CD14-positive monocyte (primary cell): ENCODE measurements at regions not wholly inside any gene's neighbourhood (a gene's known extent, or its start where the extent isn't known, plus 50 kb on each side); places are given as distances from the start of the nearest gene placed in this dataset.

Source experiments
- DNase-seq, 3 donors: peaks; one replicate each; pipeline ENCODE4 v3.0.0-alpha.2; 2011 to 2022
- H2AFZ ChIP-seq: 2 replicates; pipeline ENCODE4 v1.6.0; 2012; ENCODE audit warnings: mild to moderate bottlenecking, low read depth, low read length, inconsistent platforms; ENCODE audit not compliant: insufficient read depth, poor library complexity, severe bottlenecking
- H3K27ac ChIP-seq, 2 donors: 1 replicate in 1 of 2; 2 replicates in 1 of 2; pipeline ENCODE4 v1.5.1; 2012 to 2013; ENCODE audit warnings: low read length in 2 of 2, control low read depth in 1 of 2, inconsistent platforms in 1 of 2, low read depth in 1 of 2, mild to moderate bottlenecking in 1 of 2
- H3K27me3 ChIP-seq, 2 donors: one replicate each; pipeline versions ENCODE4 v1.6.0 to v1.6.1; 2011 to 2013; ENCODE audit warnings: low read length in 2 of 2; ENCODE audit not compliant: control insufficient read depth in 2 of 2, insufficient read depth in 2 of 2
- H3K36me3 ChIP-seq, 2 donors: replicated peaks in 1 of 2; 1 replicate in 1 of 2; 2 replicates in 1 of 2; pipeline versions ENCODE4 v1.5.1 to v1.6.1; 2012 to 2013; ENCODE audit warnings: low read length in 2 of 2, control low read depth in 1 of 2, inconsistent platforms in 1 of 2, mild to moderate bottlenecking in 1 of 2; ENCODE audit not compliant: insufficient read depth in 2 of 2, control insufficient read depth in 1 of 2
- H3K4me1 ChIP-seq, 2 donors: 1 replicate in 1 of 2; 2 replicates in 1 of 2; pipeline versions ENCODE4 v1.5.1 to v1.6.1; 2012 to 2013; ENCODE audit warnings: low read length in 2 of 2, control low read depth in 1 of 2, inconsistent platforms in 1 of 2, mild to moderate bottlenecking in 1 of 2, moderate library complexity in 1 of 2; ENCODE audit not compliant: insufficient read depth in 2 of 2, control insufficient read depth in 1 of 2
- H3K4me2 ChIP-seq: replicated peaks from 2 replicates; pipeline ENCODE3; 2012; ENCODE audit warnings: low read length, moderate library complexity, mild to moderate bottlenecking; ENCODE audit not compliant: poor library complexity, severe bottlenecking; ENCODE audit errors: extremely low read depth
- H3K4me3 ChIP-seq, 3 experiments: fragments of 200-600 bp in 1 of 3; sonication (generic) in 1 of 3; replicated peaks in 1 of 3; 1 replicate in 2 of 3; 2 replicates in 1 of 3; pipeline ENCODE4 v1.5.1; 2011 to 2013; ENCODE audit warnings: low read length in 3 of 3, mild to moderate bottlenecking in 3 of 3, control low read depth in 2 of 3, low read depth in 2 of 3, inconsistent platforms in 1 of 3, moderate library complexity in 1 of 3
- H3K79me2 ChIP-seq: 2 replicates; pipeline ENCODE4 v1.6.0; 2012; ENCODE audit warnings: mild to moderate bottlenecking, control low read depth, inconsistent platforms, low read length, moderate library complexity; ENCODE audit not compliant: insufficient read depth
- H3K9ac ChIP-seq: 2 replicates; pipeline ENCODE4 v1.6.0; 2017; ENCODE audit warnings: low read length, mild to moderate bottlenecking; ENCODE audit not compliant: insufficient read depth, poor library complexity, severe bottlenecking
- H3K9me3 ChIP-seq, 2 donors: replicated peaks in 1 of 2; 1 replicate in 1 of 2; 2 replicates in 1 of 2; pipeline versions ENCODE4 v1.5.1 to v1.6.1; 2012 to 2013; ENCODE audit warnings: low read length in 2 of 2, control low read depth in 1 of 2; ENCODE audit not compliant: control insufficient read depth in 1 of 2, insufficient read depth in 1 of 2
- H4K20me1 ChIP-seq: 2 replicates; pipeline ENCODE4 v1.6.0; 2012; ENCODE audit warnings: mild to moderate bottlenecking, low read length, control low read depth, moderate library complexity; ENCODE audit not compliant: insufficient read depth
- H3K27ac Mint-ChIP-seq, 7 donors: one replicate each; pipeline ENCODE4 v1.8.0; 2020; ENCODE audit warnings: mild to moderate bottlenecking in 7 of 7, mixed read lengths in 7 of 7, moderate library complexity in 6 of 7, inconsistent platforms in 2 of 7
- H3K27me3 Mint-ChIP-seq, 3 donors: one replicate each; pipeline ENCODE4 v1.8.0; 2021 to 2022; ENCODE audit warnings: low read depth in 3 of 3, mild to moderate bottlenecking in 3 of 3, mixed read lengths in 3 of 3, moderate library complexity in 3 of 3, inconsistent platforms in 1 of 3
- H3K36me3 Mint-ChIP-seq, 2 donors: one replicate each; pipeline ENCODE4 v1.8.0; 2020; ENCODE audit warnings: mixed read lengths in 2 of 2, inconsistent platforms in 1 of 2, mild to moderate bottlenecking in 1 of 2
- H3K4me1 Mint-ChIP-seq: one replicate; pipeline ENCODE4 v1.8.0; 2020; ENCODE audit warnings: mild to moderate bottlenecking, mixed read lengths
- H3K4me3 Mint-ChIP-seq, 2 donors: one replicate each; pipeline ENCODE4 v1.8.0; 2020; ENCODE audit warnings: mild to moderate bottlenecking in 2 of 2, mixed read lengths in 2 of 2, moderate library complexity in 1 of 2
- H3K9me3 Mint-ChIP-seq, 7 donors: one replicate each; pipeline ENCODE4 v1.8.0; 2020 to 2022; ENCODE audit warnings: mixed read lengths in 7 of 7, mild to moderate bottlenecking in 6 of 7, moderate library complexity in 6 of 7, inconsistent platforms in 2 of 7
- WGBS: methylation state at CpG from one replicate; pipeline ENCODE4 v1.1.5; 2013; ENCODE audit warnings: missing lambda C conversion rate; ENCODE audit not compliant: insufficient coverage; 5-methylcytosine and 5-hydroxymethylcytosine counted together
- intact Hi-C, 2 donors: fragments of 100-400 bp; cut with micrococcal nuclease; formaldehyde crosslinking; loops; one replicate each; pipeline versions ENCODE4 v1.15.0 to v1.15.1; 2023
- TF ChIP-seq, protein P1 (sequence below): fragments of 200-600 bp; IDR thresholded peaks from one replicate; pipeline ENCODE4 v1.8.0; 2022; ENCODE audit warnings: antibody characterized with exemption, mild to moderate bottlenecking

DNA sequence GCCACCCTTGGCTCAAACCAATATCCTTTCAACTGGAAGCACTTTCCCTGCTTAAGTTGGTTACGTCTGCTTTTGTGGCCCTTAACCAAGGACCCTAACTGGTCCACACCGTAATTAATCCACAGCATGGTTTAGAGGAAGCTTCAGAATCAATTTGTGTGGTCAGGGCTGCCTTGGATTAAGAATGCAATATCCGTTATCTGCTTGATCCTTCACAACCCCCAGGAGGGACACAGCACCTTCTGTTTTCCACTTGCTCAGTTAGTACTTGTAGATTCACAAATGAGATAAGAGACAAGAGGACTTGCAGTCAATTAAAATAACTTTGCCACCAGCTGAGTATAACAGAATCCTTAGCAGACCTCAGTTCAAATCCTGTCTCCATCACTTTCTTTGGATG lies 56.9 kb upstream of the LRP8 start:
- TF ChIP-seq, protein P1, sequence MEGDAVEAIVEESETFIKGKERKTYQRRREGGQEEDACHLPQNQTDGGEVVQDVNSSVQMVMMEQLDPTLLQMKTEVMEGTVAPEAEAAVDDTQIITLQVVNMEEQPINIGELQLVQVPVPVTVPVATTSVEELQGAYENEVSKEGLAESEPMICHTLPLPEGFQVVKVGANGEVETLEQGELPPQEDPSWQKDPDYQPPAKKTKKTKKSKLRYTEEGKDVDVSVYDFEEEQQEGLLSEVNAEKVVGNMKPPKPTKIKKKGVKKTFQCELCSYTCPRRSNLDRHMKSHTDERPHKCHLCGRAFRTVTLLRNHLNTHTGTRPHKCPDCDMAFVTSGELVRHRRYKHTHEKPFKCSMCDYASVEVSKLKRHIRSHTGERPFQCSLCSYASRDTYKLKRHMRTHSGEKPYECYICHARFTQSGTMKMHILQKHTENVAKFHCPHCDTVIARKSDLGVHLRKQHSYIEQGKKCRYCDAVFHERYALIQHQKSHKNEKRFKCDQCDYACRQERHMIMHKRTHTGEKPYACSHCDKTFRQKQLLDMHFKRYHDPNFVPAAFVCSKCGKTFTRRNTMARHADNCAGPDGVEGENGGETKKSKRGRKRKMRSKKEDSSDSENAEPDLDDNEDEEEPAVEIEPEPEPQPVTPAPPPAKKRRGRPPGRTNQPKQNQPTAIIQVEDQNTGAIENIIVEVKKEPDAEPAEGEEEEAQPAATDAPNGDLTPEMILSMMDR, result no peak
- no peaks in the 10 kb centered on the region for H3K36me3 ChIP-seq
- Mint-ChIP-seq H3K9me3 (peaks cover 0 to 11% (median 3%) of the 10 kb centered on the region in 7 donors), H3K4me3 (no peak overlapping the region), H3K27me3 (peaks cover 4 to 16% (median 7%) of the 10 kb centered on the region in 3 donors), H3K27ac (peak overlapping the region in 1 of 7 donors; percentile 10), H3K4me1 (peaks cover 1% of the 10 kb centered on the region), H3K36me3 (no peaks in the 10 kb centered on the region)
- no peaks in the 10 kb centered on the region for H4K20me1 ChIP-seq
- intact Hi-C loops, result loop anchor here in 1 of 2 donors (5.0 kb wide), 1 partner anchor 92 kb away; no protein-coding TSS in a partner anchor
- no CpG with 5 or more reads among the region's 3 CpGs for WGBS
- no peak overlapping the region for H3K9ac ChIP-seq
- H3K4me3 ChIP-seq, result no peak overlapping the region
- peaks cover 0 to 4% of the 10 kb centered on the region in 2 donors for H3K9me3 ChIP-seq
- H3K4me2 ChIP-seq, result no peak overlapping the region
- H3K4me1 ChIP-seq, result peaks cover 2 to 4% of the 10 kb centered on the region in 2 donors
- H3K27me3 ChIP-seq, result no peaks in the 10 kb centered on the region
- no peak for DNase-seq
- no peak overlapping the region for H2AFZ ChIP-seq
- no peaks in the 10 kb centered on the region for H3K79me2 ChIP-seq
- H3K27ac ChIP-seq, result no peak overlapping the region

DNA sequence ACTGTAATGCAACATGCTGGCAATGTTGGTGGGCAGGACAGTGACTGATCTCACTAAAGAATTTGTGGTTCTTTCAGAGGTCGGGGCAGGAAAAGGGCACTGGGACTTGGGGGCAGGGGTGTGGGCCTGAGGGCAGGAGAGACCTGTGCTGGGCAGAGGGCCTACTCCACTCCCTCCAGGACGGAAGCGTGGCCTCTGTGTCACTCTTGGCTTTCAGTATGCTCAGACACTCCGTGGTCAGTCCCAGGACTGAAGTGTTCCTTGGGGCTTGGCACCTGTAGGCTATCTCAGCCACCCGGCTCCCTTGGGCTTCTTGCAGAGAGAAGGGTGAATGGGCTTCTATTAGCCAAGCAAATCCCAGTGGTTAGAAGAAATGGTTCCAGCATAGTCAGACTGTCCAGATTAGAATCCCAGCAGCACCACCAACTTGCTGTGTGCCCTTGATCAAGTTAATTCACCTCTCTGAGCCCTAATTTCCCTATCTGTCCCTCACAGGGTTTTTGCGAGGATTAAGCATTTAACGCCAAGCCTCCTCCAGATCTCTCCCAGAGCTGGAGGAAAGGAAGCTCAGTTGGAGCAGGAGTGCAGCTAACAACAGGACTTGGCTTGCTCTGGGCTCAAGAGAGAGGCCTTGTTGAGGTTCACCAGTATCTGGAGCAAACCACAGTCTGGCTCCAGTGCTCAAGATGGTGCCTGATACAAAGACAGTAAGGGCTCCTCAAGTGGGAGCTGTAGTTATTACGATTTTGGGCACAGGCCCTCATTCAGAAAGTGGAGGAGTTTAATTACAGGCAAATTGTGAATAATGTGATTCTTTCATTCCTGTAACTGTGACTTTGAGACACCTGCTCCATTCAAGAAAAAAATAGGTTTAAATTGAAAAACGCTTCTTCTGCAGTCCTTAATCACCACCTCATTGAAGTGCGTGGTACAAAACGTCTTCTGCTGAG lies 57.7 kb upstream of the LRP8 start:
- H3K9me3 ChIP-seq, result peaks cover 0 to 4% of the 10 kb centered on the region in 2 donors
- H3K36me3 ChIP-seq, result no peaks in the 10 kb centered on the region
- H2AFZ ChIP-seq, result no peak overlapping the region
- Mint-ChIP-seq H3K27me3 (peaks cover 4 to 14% (median 7%) of the 10 kb centered on the region in 3 donors), H3K9me3 (peaks cover 0 to 11% (median 3%) of the 10 kb centered on the region in 7 donors), H3K27ac (peak overlapping the region in 1 of 7 donors; percentile 10), H3K36me3 (no peaks in the 10 kb centered on the region), H3K4me3 (no peak overlapping the region), H3K4me1 (peaks cover 9% of the 10 kb centered on the region)
- TF ChIP-seq, protein P1, result no peak
- H3K79me2 ChIP-seq, result no peaks in the 10 kb centered on the region
- WGBS, result 40% methylated on average over 5 of the region's 11 CpGs
- H3K9ac ChIP-seq, result no peak overlapping the region
- intact Hi-C loops, result no loop called here
- no peaks in the 10 kb centered on the region for H3K27me3 ChIP-seq
- no peak for DNase-seq
- peaks cover 9 to 12% of the 10 kb centered on the region in 2 donors for H3K4me1 ChIP-seq
- H3K27ac ChIP-seq, result no peak overlapping the region
- H3K4me2 ChIP-seq, result no peak overlapping the region
- H4K20me1 ChIP-seq, result no peaks in the 10 kb centered on the region
- no peak overlapping the region for H3K4me3 ChIP-seq
